HG02852 (cell line): ENCODE measurements at regions not wholly inside any gene's neighbourhood (a gene's known extent, or its start where the extent isn't known, plus 50 kb on each side); places are given as distances from the start of the nearest gene placed in this dataset.
"Not testable (repeated sequence)": the region's sequence is repeated elsewhere in the genome, so short reads cannot be mapped to it uniquely, and the experiment has no call there.

ENCODE experiments used
- ATAC-seq: cut with Tn5 transposase; IDR thresholded peaks from one replicate; pipeline ENCODE4 v1.9.1; 2021; ENCODE audit warnings: mild to moderate bottlenecking, moderate library complexity; ENCODE audit not compliant: unreplicated experiment

- ATAC-seq: no peak
Observed at GRCh38 chr17:71444078-71444477, 676.7 kb upstream of the SOX9 start.

GRCh38 chr17:71446645-71447437 lies 674.0 kb upstream of the SOX9 start:
- ATAC-seq: no peak

GRCh38 chr17:71447644-71448043 lies 673.2 kb upstream of the SOX9 start:
- ATAC-seq: no peak

GRCh38 chr17:71450657-71451056 lies 670.2 kb upstream of the SOX9 start:
- ATAC-seq: not testable (repeated sequence)

GRCh38 chr17:71453876-71454422 lies 666.9 kb upstream of the SOX9 start:
- ATAC-seq: no peak

GRCh38 chr17:71455219-71455618 lies 665.6 kb upstream of the SOX9 start:
- ATAC-seq: no peak

GRCh38 chr17:71458322-71458721 lies 662.5 kb upstream of the SOX9 start:
- ATAC-seq: no peak

GRCh38 chr17:71460943-71461342 lies 659.9 kb upstream of the SOX9 start:
- no peak for ATAC-seq

GRCh38 chr17:71461498-71462169 lies 659.2 kb upstream of the SOX9 start:
- no peak for ATAC-seq

GRCh38 chr17:71464241-71464640 lies 656.6 kb upstream of the SOX9 start:
- ATAC-seq: no peak

GRCh38 chr17:71464751-71465150 lies 656.1 kb upstream of the SOX9 start:
- no peak for ATAC-seq

- no peak for ATAC-seq
Observed at GRCh38 chr17:71467719-71468118, 653.1 kb upstream of the SOX9 start.

- ATAC-seq: no peak
Observed at GRCh38 chr17:71470062-71470461, 650.8 kb upstream of the SOX9 start.

- no peak for ATAC-seq
Observed at GRCh38 chr17:71472809-71473789, 647.7 kb upstream of the SOX9 start.

- ATAC-seq: no peak
Observed at GRCh38 chr17:71477356-71477755, 643.5 kb upstream of the SOX9 start.

- no peak for ATAC-seq
Observed at GRCh38 chr17:71480099-71480498, 640.7 kb upstream of the SOX9 start.

- no peak for ATAC-seq
Observed at GRCh38 chr17:71482625-71483024, 638.2 kb upstream of the SOX9 start.

GRCh38 chr17:71484546-71484945 lies 636.3 kb upstream of the SOX9 start:
- no peak for ATAC-seq

GRCh38 chr17:71485426-71485825 lies 635.4 kb upstream of the SOX9 start:
- no peak for ATAC-seq

GRCh38 chr17:71486261-71486660 lies 634.6 kb upstream of the SOX9 start:
- ATAC-seq: no peak

- no peak for ATAC-seq
Observed at GRCh38 chr17:71488851-71489250, 632.0 kb upstream of the SOX9 start.
